Endothelial cell of umbilical vein (primary cell): ENCODE measurements at regions not wholly inside any gene's neighbourhood (a gene's known extent, or its start where the extent isn't known, plus 50 kb on each side); places are given as distances from the start of the nearest gene placed in this dataset.
A peak's percentile ranks its signal among the peaks of the same experiment; 100 is the strongest.

Source experiments
- BruUV-seq: library from RNA; stranded (reverse); fragments of 400-500 nt; replicated peaks from 2 replicates; lab custom pipeline; 2021; lab: Mats Ljungman, UMichigan
- CTCF ChIA-PET: fragments of 300-600, 350-600 bp; sonication (Branson Sonifier 250); formaldehyde crosslinking; loops from one replicate; lab custom pipeline; 2021; ENCODE audit warnings: antibody characterized with exemption, inconsistent platforms; lab: Charles Lee
- POLR2A ChIA-PET: fragments of 300-600, 350-600 bp; sonication (Branson Sonifier 250); formaldehyde crosslinking; loops from one replicate; lab custom pipeline; 2021; ENCODE audit warnings: antibody characterized with exemption, inconsistent platforms; lab: Charles Lee
- DNase-seq: peaks from one replicate; pipeline ENCODE4 v3.0.0-alpha.2; 2011; ENCODE audit warnings: low read depth, low spot score
- FAIRE-seq: peaks from 2 replicates; lab custom pipeline; 2011; peaks lifted over from hg19 to GRCh38; lab: Jason Lieb, UNC
- H2AFZ ChIP-seq: 2 replicates; pipeline ENCODE4 v1.6.0; 2012; ENCODE audit warnings: low read depth, low read length, control low read depth, inconsistent platforms
- H3K27ac ChIP-seq: 2 replicates; pipeline ENCODE4 v1.5.1; 2011; ENCODE audit warnings: low read depth, mild to moderate bottlenecking, control low read depth, low read length, moderate library complexity; ENCODE audit not compliant: insufficient read depth
- H3K27me3 ChIP-seq, 2 experiments: 2 replicates each; pipeline versions ENCODE4 v1.6.0 to v1.6.1; 2011; ENCODE audit warnings: low read length in 2 of 2, mixed read lengths in 1 of 2; ENCODE audit not compliant: control insufficient read depth in 2 of 2, insufficient read depth in 2 of 2
- H3K36me3 ChIP-seq, 2 experiments: 2 replicates in 1 of 2; 3 replicates in 1 of 2; pipeline ENCODE4 v1.5.1; 2011; ENCODE audit warnings: low read length in 2 of 2, mild to moderate bottlenecking in 1 of 2, moderate library complexity in 1 of 2; ENCODE audit not compliant: control insufficient read depth in 2 of 2, insufficient read depth in 2 of 2; ENCODE audit errors: extremely low read depth in 1 of 2
- H3K4me1 ChIP-seq: 3 replicates; pipeline ENCODE4 v1.5.1; 2011; ENCODE audit warnings: mild to moderate bottlenecking, low read length; ENCODE audit not compliant: control insufficient read depth, insufficient read depth; ENCODE audit errors: extremely low read depth
- H3K4me2 ChIP-seq: 2 replicates; pipeline ENCODE4 v1.6.1; 2011; ENCODE audit warnings: low read length, control low read depth, mixed read lengths; ENCODE audit not compliant: insufficient read depth
- H3K4me3 ChIP-seq, 3 experiments: fragments of 200-600 bp in 1 of 3; sonication (generic), shearing (Covaris generic) in 1 of 3; replicated peaks in 1 of 3; 2 replicates each; pipeline ENCODE4 v1.5.1; 2011 to 2016; ENCODE audit warnings: control low read depth in 3 of 3, low read length in 3 of 3, mild to moderate bottlenecking in 2 of 3, inconsistent platforms in 1 of 3, low read depth in 1 of 3, moderate library complexity in 1 of 3; ENCODE audit not compliant: insufficient read depth in 1 of 3
- H3K79me2 ChIP-seq: 2 replicates; pipeline ENCODE4 v1.6.0; 2012; ENCODE audit warnings: low read length, inconsistent platforms; ENCODE audit not compliant: control insufficient read depth, insufficient read depth
- H3K9ac ChIP-seq: replicated peaks from 2 replicates; pipeline ENCODE3; 2011; ENCODE audit warnings: low read length, control low read depth; ENCODE audit not compliant: insufficient read depth; ENCODE audit errors: extremely low read depth
- H3K9me1 ChIP-seq: replicated peaks from 3 replicates; pipeline ENCODE4 v1.6.0; 2011; ENCODE audit warnings: mild to moderate bottlenecking, low read length; ENCODE audit not compliant: control insufficient read depth, insufficient read depth; ENCODE audit errors: extremely low read depth
- H3K9me3 ChIP-seq: replicated peaks from 2 replicates; pipeline ENCODE4 v1.5.1; 2012; ENCODE audit warnings: low read length, inconsistent platforms; ENCODE audit not compliant: control insufficient read depth, insufficient read depth
- H4K20me1 ChIP-seq: replicated peaks from 2 replicates; pipeline ENCODE3; 2011; ENCODE audit warnings: mild to moderate bottlenecking, low read length; ENCODE audit not compliant: control insufficient read depth, insufficient read depth; ENCODE audit errors: extremely low read depth
- EZH2 ChIP-seq: IDR thresholded peaks from 2 replicates; pipeline ENCODE4 v1.6.1; 2012; ENCODE audit warnings: borderline replicate concordance, low read depth, mild to moderate bottlenecking, moderate library complexity, low read length, inconsistent platforms; ENCODE audit not compliant: severe bottlenecking
- FOS ChIP-seq: IDR thresholded peaks from 2 replicates; pipeline ENCODE4 v1.6.1; 2011; ENCODE audit warnings: mild to moderate bottlenecking, low read length, moderate library complexity, borderline replicate concordance; ENCODE audit not compliant: insufficient read depth
- GATA2 ChIP-seq: IDR thresholded peaks from 2 replicates; pipeline ENCODE4 v1.7.0; 2011; ENCODE audit warnings: low read depth, mild to moderate bottlenecking, moderate library complexity, mixed read lengths, low read length; ENCODE audit not compliant: insufficient read length, insufficient read depth
- JUN ChIP-seq: IDR thresholded peaks from 2 replicates; pipeline ENCODE4 v1.6.1; 2011; ENCODE audit warnings: borderline replicate concordance, low read depth; ENCODE audit not compliant: insufficient read length, insufficient read depth
- MAX ChIP-seq: IDR thresholded peaks from 2 replicates; pipeline ENCODE4 v1.6.1; 2011; ENCODE audit not compliant: insufficient read depth, insufficient read length
- MYC ChIP-seq: IDR thresholded peaks from one replicate; pipeline ENCODE4 v1.6.1; 2011; ENCODE audit warnings: mild to moderate bottlenecking, low read depth, low read length
- POLR2A ChIP-seq: IDR thresholded peaks from 2 replicates; pipeline ENCODE4 v1.6.1; 2012; ENCODE audit warnings: low read depth, mild to moderate bottlenecking, control low read depth, low read length
- POLR2AphosphoS5 ChIP-seq: IDR thresholded peaks from 2 replicates; pipeline ENCODE4 v1.6.1; 2012; ENCODE audit warnings: low read depth, mild to moderate bottlenecking, control low read depth, low read length, moderate library complexity; ENCODE audit not compliant: insufficient read depth
- dilution Hi-C: fragments of 300-500 bp; cut with MboI; formaldehyde crosslinking; loops from one replicate; pipeline ENCODE4 v1.15.0; 2019; ENCODE audit warnings: low sequenced_read_pairs; ENCODE audit not compliant: extremely low pct_ligation_motif_present
- intact Hi-C: fragments of 100-400 bp; cut with micrococcal nuclease; formaldehyde crosslinking; loops from one replicate; pipeline ENCODE4 v1.10.0; 2022
- TF ChIP-seq, protein P1 (sequence below), 2 donors: IDR thresholded peaks; 1 replicate in 1 of 2; 2 replicates in 1 of 2; pipeline ENCODE4 v1.5.1; 2011; ENCODE audit warnings: low read length in 2 of 2, mild to moderate bottlenecking in 2 of 2, moderate library complexity in 2 of 2, control low read depth in 1 of 2, inconsistent platforms in 1 of 2, low read depth in 1 of 2; ENCODE audit not compliant: insufficient read depth in 1 of 2; ENCODE audit errors: extremely low read depth in 1 of 2

GRCh38 chr12:124368421-124369032 is 73.6 kb downstream of the RFLNA start:
- peak overlapping the region; percentile 31 for H3K9ac ChIP-seq
- CTCF ChIA-PET, result interaction anchor here (1.4 to 3.4 kb wide), 5 partner anchors 11 to 31 kb away, joined by 3 to 15 read pairs (median 5); no protein-coding TSS in a partner anchor
- dilution Hi-C loops (no loop called here), intact Hi-C loops (loop anchor here (1.0 to 5.0 kb wide), 3 partner anchors 12 to 399 kb away; no protein-coding TSS in a partner anchor)
- H3K9me1 ChIP-seq, result no peaks in the 10 kb centered on the region
- no peak for DNase-seq
- no peak overlapping the region for H3K4me3 ChIP-seq
- no TSS peak for BruUV-seq
- H3K27me3 ChIP-seq, result no peaks in the 10 kb centered on the region
- H3K79me2 ChIP-seq, result peaks cover 64% of the 10 kb centered on the region
- H3K36me3 ChIP-seq, result peaks cover 8 to 32% of the 10 kb centered on the region in 2 experiments
- FAIRE-seq, result no peak
- no peak overlapping the region for H2AFZ ChIP-seq
- peak overlapping the region; percentile 61 for H3K27ac ChIP-seq
- POLR2A ChIA-PET, result no interaction called here
- H4K20me1 ChIP-seq, result no peaks in the 10 kb centered on the region
- TF ChIP-seq, protein P1, sequence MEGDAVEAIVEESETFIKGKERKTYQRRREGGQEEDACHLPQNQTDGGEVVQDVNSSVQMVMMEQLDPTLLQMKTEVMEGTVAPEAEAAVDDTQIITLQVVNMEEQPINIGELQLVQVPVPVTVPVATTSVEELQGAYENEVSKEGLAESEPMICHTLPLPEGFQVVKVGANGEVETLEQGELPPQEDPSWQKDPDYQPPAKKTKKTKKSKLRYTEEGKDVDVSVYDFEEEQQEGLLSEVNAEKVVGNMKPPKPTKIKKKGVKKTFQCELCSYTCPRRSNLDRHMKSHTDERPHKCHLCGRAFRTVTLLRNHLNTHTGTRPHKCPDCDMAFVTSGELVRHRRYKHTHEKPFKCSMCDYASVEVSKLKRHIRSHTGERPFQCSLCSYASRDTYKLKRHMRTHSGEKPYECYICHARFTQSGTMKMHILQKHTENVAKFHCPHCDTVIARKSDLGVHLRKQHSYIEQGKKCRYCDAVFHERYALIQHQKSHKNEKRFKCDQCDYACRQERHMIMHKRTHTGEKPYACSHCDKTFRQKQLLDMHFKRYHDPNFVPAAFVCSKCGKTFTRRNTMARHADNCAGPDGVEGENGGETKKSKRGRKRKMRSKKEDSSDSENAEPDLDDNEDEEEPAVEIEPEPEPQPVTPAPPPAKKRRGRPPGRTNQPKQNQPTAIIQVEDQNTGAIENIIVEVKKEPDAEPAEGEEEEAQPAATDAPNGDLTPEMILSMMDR (IDR thresholded peaks at IDR 0.05; ENCODE audit: extremely low read depth in 1 of 2, insufficient read depth in 1 of 2, low read depth in 1 of 2, low read length in 2 of 2), result peak in 1 of 2 donors; percentile 9
- no peak for TF ChIP-seq GATA2
- no peak overlapping the region for H3K4me2 ChIP-seq
- H3K4me1 ChIP-seq, result peaks cover 29% of the 10 kb centered on the region
- no peaks in the 10 kb centered on the region for H3K9me3 ChIP-seq

- intact Hi-C loops, result loop anchor here (5.0 kb wide), 1 partner anchor 401 kb away; no protein-coding TSS in a partner anchor
- Histone ChIP-seq H3K9me3 (no peaks in the 10 kb centered on the region), H3K9ac (no peak overlapping the region), H3K9me1 (no peaks in the 10 kb centered on the region), H4K20me1 (no peaks in the 10 kb centered on the region), H3K4me3 (no peak overlapping the region), H3K4me2 (no peak overlapping the region), H3K36me3 (peaks cover 6 to 30% of the 10 kb centered on the region in 2 experiments), H3K27ac (no peak overlapping the region), H3K4me1 (peaks cover 29% of the 10 kb centered on the region), H3K27me3 (no peaks in the 10 kb centered on the region), H3K79me2 (peaks cover 73% of the 10 kb centered on the region), H2AFZ (no peak overlapping the region)
- ChIA-PET POLR2A (no interaction called here), CTCF (interaction anchor here (1.9 kb wide), 1 partner anchor 14 kb away, joined by 9 read pairs; no protein-coding TSS in a partner anchor)
- FAIRE-seq (no peak), DNase-seq (no peak)
- TF ChIP-seq, protein P1 (IDR thresholded peaks at IDR 0.05; ENCODE audit: extremely low read depth in 1 of 2, insufficient read depth in 1 of 2, low read depth in 1 of 2, low read length in 2 of 2), result no peak
- TF ChIP-seq JUN (no peak), POLR2A (no peak), MYC (no peak), FOS (no peak), POLR2AphosphoS5 (no peak), EZH2 (no peak), MAX (no peak)
- BruUV-seq, result no TSS peak
- dilution Hi-C loops, result no loop called here
These were observed 71.0 kb downstream of the RFLNA start for GRCh38 chr12:124365726-124366430.
